ENCODE measurements at regions not wholly inside any gene's neighbourhood (a gene's known extent, or its start where the extent isn't known, plus 50 kb on each side); places are given as distances from the start of the nearest gene placed in this dataset.

DNA sequence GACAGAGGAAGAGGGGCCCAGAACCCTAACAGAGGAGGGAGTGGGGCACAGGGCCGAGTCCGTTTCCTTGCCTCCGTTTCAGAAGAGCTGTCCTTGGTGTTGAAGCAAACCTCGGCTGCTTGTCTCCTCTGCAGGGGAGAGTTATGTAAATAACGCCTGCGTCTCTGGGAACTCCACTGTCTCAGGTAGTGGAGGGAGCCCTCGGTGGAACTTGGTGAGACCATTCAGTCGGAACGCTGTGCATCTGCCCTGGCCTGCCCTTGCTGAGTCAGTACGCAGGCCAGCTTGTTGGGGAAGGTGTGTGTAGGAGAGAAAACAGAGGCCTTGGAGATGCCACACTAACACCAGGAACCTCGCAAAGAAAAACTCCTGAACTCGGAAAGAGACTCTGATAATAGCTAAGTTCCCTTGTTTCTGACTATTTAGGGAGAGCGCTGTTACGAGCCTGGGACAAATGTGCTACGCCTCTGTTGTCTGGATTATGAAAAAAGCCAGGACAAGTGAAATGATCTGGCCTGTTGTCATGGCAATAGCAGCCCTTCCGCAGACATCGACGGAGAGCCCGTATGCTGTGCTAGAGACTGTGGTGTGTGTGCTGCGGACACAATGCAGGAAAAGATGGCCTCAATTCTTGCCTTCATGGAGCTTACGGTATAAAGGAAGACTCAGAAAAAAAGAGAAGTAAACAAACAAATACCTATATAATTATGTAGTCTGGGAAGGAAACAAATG, 94.6 kb upstream of the AKT3 start (continued):
- 0 out of 4 replicates have a peak, but pooled peaks of 1 of the 2 experiments have one; percentile 44 for TF ChIP-seq HDAC2 (IDR thresholded peaks at IDR 0.05; ENCODE audit: borderline replicate concordance in 1 of 2, low read depth in 2 of 2, low read length in 2 of 2)
- TF ChIP-seq GABPA (IDR thresholded peaks at IDR 0.05; ENCODE audit: borderline replicate concordance, insufficient read depth, low read length) = peak; percentile 24; the same call in 1 of the 2 replicates

All from H1 (cell line).